AG04450 (cell line): ENCODE measurements at regions not wholly inside any gene's neighbourhood (a gene's known extent, or its start where the extent isn't known, plus 50 kb on each side); places are given as distances from the start of the nearest gene placed in this dataset.

ENCODE experiments used
- CTCF ChIA-PET: fragments of 300-600, 350-600 bp; formaldehyde crosslinking; extraction: SDS; loops from one replicate; lab custom pipeline; 2022; ENCODE audit warnings: antibody characterized with exemption, inconsistent platforms; lab: Charles Lee
- POLR2A ChIA-PET: fragments of 350-600 bp; formaldehyde crosslinking; extraction: SDS; loops from one replicate; lab custom pipeline; 2021; ENCODE audit warnings: antibody characterized with exemption, inconsistent platforms; lab: Yijun Ruan, JAX
- DNase-seq: peaks from one replicate; pipeline ENCODE4 v3.0.0-alpha.2; 2011; ENCODE audit warnings: low read depth, low spot score
- H3K27ac ChIP-seq: one replicate; pipeline ENCODE4 v1.5.1; 2012; ENCODE audit warnings: low read depth, low read length, control low read depth
- H3K27me3 ChIP-seq: one replicate; pipeline ENCODE4 v1.6.0; 2012; ENCODE audit warnings: low read length; ENCODE audit not compliant: control insufficient read depth, insufficient read depth
- H3K4me3 ChIP-seq: 2 replicates; pipeline ENCODE4 v1.5.1; 2011; ENCODE audit warnings: mild to moderate bottlenecking, low read depth, low read length, control low read depth
- H3K9me3 ChIP-seq: 2 replicates; pipeline ENCODE4 v1.5.1; 2012; ENCODE audit warnings: low read length; ENCODE audit not compliant: control insufficient read depth, insufficient read depth
- TF ChIP-seq, protein P1 (sequence below): IDR thresholded peaks from 2 replicates; pipeline ENCODE4 v1.5.1; 2011; ENCODE audit warnings: low read depth, low read length, control low read depth, inconsistent platforms

DNA sequence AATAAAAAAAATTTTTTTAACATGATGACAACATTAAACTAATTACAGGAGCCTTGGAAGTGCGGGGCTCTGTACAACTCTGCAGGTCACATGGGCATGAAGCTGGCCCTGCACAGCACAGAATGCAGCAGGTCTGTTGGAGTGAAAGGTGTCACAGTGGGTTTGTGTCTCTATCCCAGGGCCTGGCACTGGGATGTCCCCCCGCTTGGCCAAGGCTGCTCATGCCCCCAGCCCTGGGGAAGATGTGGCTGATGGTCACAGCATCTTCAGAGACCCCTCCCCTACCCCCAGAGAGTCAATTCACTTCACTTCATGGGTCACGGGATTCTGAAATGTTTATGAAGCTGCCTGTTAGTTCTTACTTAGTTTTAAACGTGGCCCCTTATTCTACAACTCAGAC lies 95.9 kb upstream of the TAF1B start:
- ChIA-PET POLR2A (no interaction called here), CTCF (interaction anchor here (2.1 kb wide), 1 partner anchor 23 kb away, joined by 10 read pairs; no protein-coding TSS in a partner anchor)
- no peak for DNase-seq
- Histone ChIP-seq H3K9me3 (no peaks in the 10 kb centered on the region; the same call in 1 of the 2 replicates), H3K27me3 (no peaks in the 10 kb centered on the region), H3K27ac (no peak overlapping the region), H3K4me3 (no peak overlapping the region)
- TF ChIP-seq, protein P1, sequence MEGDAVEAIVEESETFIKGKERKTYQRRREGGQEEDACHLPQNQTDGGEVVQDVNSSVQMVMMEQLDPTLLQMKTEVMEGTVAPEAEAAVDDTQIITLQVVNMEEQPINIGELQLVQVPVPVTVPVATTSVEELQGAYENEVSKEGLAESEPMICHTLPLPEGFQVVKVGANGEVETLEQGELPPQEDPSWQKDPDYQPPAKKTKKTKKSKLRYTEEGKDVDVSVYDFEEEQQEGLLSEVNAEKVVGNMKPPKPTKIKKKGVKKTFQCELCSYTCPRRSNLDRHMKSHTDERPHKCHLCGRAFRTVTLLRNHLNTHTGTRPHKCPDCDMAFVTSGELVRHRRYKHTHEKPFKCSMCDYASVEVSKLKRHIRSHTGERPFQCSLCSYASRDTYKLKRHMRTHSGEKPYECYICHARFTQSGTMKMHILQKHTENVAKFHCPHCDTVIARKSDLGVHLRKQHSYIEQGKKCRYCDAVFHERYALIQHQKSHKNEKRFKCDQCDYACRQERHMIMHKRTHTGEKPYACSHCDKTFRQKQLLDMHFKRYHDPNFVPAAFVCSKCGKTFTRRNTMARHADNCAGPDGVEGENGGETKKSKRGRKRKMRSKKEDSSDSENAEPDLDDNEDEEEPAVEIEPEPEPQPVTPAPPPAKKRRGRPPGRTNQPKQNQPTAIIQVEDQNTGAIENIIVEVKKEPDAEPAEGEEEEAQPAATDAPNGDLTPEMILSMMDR = no peak

DNA sequence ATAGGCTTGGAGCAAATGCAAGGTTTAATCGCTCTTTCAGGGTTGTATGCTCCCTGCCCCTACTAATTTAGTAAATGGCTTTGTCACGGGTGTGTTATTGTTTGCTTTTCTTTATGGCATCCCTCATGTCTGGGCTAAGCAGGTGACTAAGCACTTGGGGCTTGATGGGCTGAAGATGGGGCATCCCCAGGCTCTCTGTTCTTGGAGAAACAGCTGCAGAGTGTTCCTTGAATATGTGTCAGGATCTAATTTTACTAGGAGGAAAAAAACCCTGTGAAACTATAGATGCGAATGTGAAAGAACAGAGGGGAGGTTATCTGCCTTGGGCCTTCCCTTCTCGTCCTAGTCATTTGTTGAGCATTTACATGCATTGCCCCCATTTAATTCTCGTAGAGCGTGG lies 94.7 kb upstream of the TAF1B start:
- Histone ChIP-seq H3K27ac (no peak overlapping the region), H3K27me3 (no peaks in the 10 kb centered on the region), H3K9me3 (no peaks in the 10 kb centered on the region), H3K4me3 (no peak overlapping the region)
- TF ChIP-seq, protein P1 = no peak
- CTCF ChIA-PET = interaction anchor here (1.4 to 2.1 kb wide), 2 partner anchors 22 to 52 kb away, joined by 3 to 10 read pairs; no protein-coding TSS in a partner anchor
- DNase-seq = no peak
- POLR2A ChIA-PET = no interaction called here

DNA sequence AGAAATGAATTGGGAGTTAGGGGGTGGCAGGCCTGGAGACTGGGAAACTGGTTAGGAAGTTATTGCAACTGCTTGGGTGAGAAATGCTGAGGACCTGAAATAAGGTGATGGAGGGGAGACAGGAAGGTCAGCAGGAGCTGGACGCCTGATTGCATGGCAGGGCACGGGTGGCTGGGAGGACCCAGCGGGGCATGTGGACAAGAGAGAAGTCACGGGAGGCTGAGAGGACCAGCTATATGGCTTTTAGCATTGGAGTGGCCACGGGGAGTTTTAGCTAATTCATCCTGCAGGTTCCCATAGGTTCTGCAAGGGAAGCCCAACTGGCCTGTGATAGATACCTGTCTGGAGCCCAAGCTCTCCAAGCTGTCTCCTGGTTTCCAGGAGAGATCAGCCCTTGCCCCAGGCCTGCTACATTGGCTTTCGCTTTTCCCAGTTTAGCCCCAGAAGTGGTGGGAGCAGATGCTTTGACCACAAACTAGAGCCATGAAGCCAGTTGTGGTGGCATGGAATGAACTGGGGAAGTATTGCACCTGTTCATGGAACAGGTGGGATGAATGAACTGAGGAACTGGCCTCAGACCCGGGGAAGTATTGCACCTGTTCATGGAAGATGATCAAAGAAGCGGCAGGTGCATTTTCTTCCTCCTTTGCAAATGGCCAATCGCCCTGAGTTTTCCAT lies 93.6 kb upstream of the TAF1B start:
- Histone ChIP-seq H3K27me3 (no peaks in the 10 kb centered on the region), H3K9me3 (no peaks in the 10 kb centered on the region), H3K4me3 (no peak overlapping the region), H3K27ac (no peak overlapping the region)
- ChIA-PET POLR2A (no interaction called here), CTCF (interaction anchor here (0.9 to 1.4 kb wide), 2 partner anchors 50 to 51 kb away, joined by 3 read pairs; no protein-coding TSS in a partner anchor)
- no peak for DNase-seq
- TF ChIP-seq, protein P1 = no peak

DNA sequence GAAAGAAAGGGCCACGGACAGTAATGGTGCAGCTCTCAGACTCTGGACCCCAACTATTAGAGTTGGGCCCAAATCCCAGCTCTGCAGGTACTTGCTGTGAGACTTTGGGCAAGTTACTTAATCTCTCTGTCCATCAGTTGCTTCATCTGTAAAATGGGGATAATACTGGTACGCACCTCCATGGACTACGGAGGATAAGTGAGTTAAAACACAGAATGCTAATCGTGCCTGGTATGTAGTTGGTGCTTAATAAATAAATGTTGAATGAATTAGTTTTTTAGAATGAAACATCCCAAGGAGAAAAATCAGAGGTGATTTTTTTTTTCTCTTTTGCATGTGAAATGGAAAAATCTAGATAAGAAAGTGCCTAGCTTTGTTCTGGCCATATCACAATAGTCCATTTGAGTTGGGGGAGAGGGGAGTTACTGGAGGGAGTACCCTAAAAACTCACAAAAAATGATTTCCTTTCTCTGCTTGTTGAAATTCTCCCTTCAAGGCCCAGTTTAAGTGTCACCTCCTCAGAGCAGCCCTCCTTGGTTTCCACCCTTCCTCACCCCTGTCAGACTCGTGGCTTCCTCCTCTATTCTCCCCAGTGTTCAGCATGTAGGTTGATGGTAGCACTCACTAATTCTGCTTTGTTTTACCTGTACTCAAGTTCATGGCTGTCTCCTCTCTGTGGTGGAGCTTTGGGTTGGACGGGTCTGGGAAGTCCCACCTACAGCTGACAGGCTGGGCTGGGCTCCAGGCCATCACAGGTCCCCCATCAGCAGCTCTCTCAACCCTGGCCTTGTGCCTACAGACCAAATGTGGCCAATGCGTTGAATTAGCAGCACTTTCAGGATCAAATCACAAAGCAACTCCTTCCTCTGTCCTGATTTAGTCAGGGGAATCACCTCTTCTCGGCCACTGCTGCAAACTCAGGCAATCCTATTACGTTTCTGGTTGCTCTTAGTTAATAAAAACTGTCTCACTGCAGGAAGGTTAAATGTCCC lies 92.8 kb upstream of the TAF1B start:
- CTCF ChIA-PET = no interaction called here
- POLR2A ChIA-PET = no interaction called here
- TF ChIP-seq, protein P1 = no peak

More for the DNA sequence above, 92.8 kb upstream of the TAF1B start:
- H3K9me3 ChIP-seq = no peaks in the 10 kb centered on the region
- H3K4me3 ChIP-seq = no peak overlapping the region
- no peaks in the 10 kb centered on the region for H3K27me3 ChIP-seq
- no peak overlapping the region for H3K27ac ChIP-seq
- no peak for DNase-seq
